ENCODE measurements at regions not wholly inside any gene's neighbourhood (a gene's known extent, or its start where the extent isn't known, plus 50 kb on each side); places are given as distances from the start of the nearest gene placed in this dataset.

DNA sequence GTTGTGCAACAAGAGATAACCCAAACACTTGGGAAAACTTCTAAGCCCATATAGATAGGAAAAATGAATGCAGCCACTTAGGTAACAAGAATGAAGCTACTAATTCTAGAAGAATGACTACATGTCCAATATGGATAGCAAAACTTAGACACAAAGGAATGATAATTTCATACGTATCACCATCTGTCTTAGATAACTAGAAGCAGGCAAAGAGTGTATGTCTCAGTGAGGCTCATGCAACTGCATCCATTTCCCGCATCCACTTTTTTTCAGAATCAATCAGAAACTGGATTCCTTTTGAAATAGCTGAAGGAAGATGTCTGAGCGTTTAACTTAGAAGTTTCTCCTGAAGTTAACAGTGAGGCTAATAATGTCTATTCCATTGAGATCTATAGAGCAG is 408.7 kb upstream of the PITX2 start:
- TF ChIP-seq, protein P1, sequence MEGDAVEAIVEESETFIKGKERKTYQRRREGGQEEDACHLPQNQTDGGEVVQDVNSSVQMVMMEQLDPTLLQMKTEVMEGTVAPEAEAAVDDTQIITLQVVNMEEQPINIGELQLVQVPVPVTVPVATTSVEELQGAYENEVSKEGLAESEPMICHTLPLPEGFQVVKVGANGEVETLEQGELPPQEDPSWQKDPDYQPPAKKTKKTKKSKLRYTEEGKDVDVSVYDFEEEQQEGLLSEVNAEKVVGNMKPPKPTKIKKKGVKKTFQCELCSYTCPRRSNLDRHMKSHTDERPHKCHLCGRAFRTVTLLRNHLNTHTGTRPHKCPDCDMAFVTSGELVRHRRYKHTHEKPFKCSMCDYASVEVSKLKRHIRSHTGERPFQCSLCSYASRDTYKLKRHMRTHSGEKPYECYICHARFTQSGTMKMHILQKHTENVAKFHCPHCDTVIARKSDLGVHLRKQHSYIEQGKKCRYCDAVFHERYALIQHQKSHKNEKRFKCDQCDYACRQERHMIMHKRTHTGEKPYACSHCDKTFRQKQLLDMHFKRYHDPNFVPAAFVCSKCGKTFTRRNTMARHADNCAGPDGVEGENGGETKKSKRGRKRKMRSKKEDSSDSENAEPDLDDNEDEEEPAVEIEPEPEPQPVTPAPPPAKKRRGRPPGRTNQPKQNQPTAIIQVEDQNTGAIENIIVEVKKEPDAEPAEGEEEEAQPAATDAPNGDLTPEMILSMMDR (optimal IDR thresholded peaks at IDR 0.05 in 1 of 3, IDR thresholded peaks at IDR 0.05 in 1 of 3, conservative IDR thresholded peaks at IDR 0.05 in 1 of 3; ENCODE audit: extremely low read depth in 1 of 3, insufficient read depth in 2 of 3, low read length in 3 of 3), result no peak
- no peak for TF ChIP-seq EZH2 (IDR thresholded peaks at IDR 0.05; ENCODE audit: low read length)

Measured in keratinocyte (primary cell).